ENCODE measurements at regions not wholly inside any gene's neighbourhood (a gene's known extent, or its start where the extent isn't known, plus 50 kb on each side); places are given as distances from the start of the nearest gene placed in this dataset.

GRCh38 chr18:56210520-56210919 lies 427.9 kb downstream of the TXNL1 start:
- no peak for DNase-seq

- DNase-seq = no peak
Measured at GRCh38 chr18:56207989-56208388, 430.4 kb downstream of the TXNL1 start.

- no peak for DNase-seq
Measured at GRCh38 chr18:56204052-56204451, 434.3 kb downstream of the TXNL1 start.

GRCh38 chr18:56202678-56203077 lies 435.7 kb downstream of the TXNL1 start:
- DNase-seq = no peak

GRCh38 chr18:56200381-56200911 lies 437.9 kb downstream of the TXNL1 start:
- DNase-seq = no peak

- DNase-seq = no peak
Measured at GRCh38 chr18:56199580-56200330, 438.6 kb downstream of the TXNL1 start.

- no peak for DNase-seq
Measured at GRCh38 chr18:56197241-56197859, 441.0 kb downstream of the TXNL1 start.

- no peak for DNase-seq
Measured at GRCh38 chr18:56196495-56197225, 441.7 kb downstream of the TXNL1 start.

- DNase-seq = no peak
Measured at GRCh38 chr18:56191334-56191733, 447.1 kb downstream of the TXNL1 start.

- DNase-seq = no peak
Measured at GRCh38 chr18:56189615-56190014, 448.8 kb downstream of the TXNL1 start.

GRCh38 chr18:56188529-56189275 lies 449.7 kb downstream of the TXNL1 start:
- no peak for DNase-seq

- DNase-seq = no peak
Measured at GRCh38 chr18:56186319-56186718, 452.1 kb downstream of the TXNL1 start.

GRCh38 chr18:56185126-56185525 lies 453.3 kb downstream of the TXNL1 start:
- no peak for DNase-seq

- no peak for DNase-seq
Measured at GRCh38 chr18:56176751-56177150, 461.6 kb downstream of the TXNL1 start.

- no peak for DNase-seq
Measured at GRCh38 chr18:56175330-56176001, 462.9 kb downstream of the TXNL1 start.

GRCh38 chr18:56173542-56174220 lies 464.7 kb downstream of the TXNL1 start:
- no peak for DNase-seq

GRCh38 chr18:56172527-56172926 lies 465.9 kb downstream of the TXNL1 start:
- DNase-seq = no peak

- no peak for DNase-seq
Measured at GRCh38 chr18:56171848-56172247, 466.5 kb downstream of the TXNL1 start.

GRCh38 chr18:56168049-56168781 lies 470.2 kb downstream of the TXNL1 start:
- no peak for DNase-seq

- no peak for DNase-seq
Measured at GRCh38 chr18:56167366-56167765, 471.0 kb downstream of the TXNL1 start.

- DNase-seq = no peak
Measured at GRCh38 chr18:56166914-56167313, 471.5 kb downstream of the TXNL1 start.

Measured in NCI-H510A treated with DMSO at 0.1 percent for 48 hours (cell line).